ENCODE measurements at regions not wholly inside any gene's neighbourhood (a gene's known extent, or its start where the extent isn't known, plus 50 kb on each side); places are given as distances from the start of the nearest gene placed in this dataset.
"Not testable (repeated sequence)": the region's sequence is repeated elsewhere in the genome, so short reads cannot be mapped to it uniquely, and the experiment has no call there.

- DNase-seq (ENCODE audit: low read depth in 2 of 2) = no peak
These were observed 489.2 kb upstream of the CNTN5 start for GRCh38 chr11:98531576-98531975.

- no peak for DNase-seq (ENCODE audit: low read depth in 2 of 2)
These were observed 484.7 kb upstream of the CNTN5 start for GRCh38 chr11:98536023-98536422.

- DNase-seq (ENCODE audit: low read depth in 2 of 2) = not testable (repeated sequence)
These were observed 482.4 kb upstream of the CNTN5 start for GRCh38 chr11:98538358-98538757.

- DNase-seq (ENCODE audit: low read depth in 2 of 2) = no peak
These were observed 475.1 kb upstream of the CNTN5 start for GRCh38 chr11:98545544-98546175.

- no peak for DNase-seq (ENCODE audit: low read depth in 2 of 2)
These were observed 471.2 kb upstream of the CNTN5 start for GRCh38 chr11:98549571-98549970.

GRCh38 chr11:98559961-98560360 lies 460.8 kb upstream of the CNTN5 start:
- DNase-seq (ENCODE audit: low read depth in 2 of 2) = no peak

- no peak for DNase-seq (ENCODE audit: low read depth in 2 of 2)
These were observed 459.5 kb upstream of the CNTN5 start for GRCh38 chr11:98561252-98561651.

GRCh38 chr11:98561877-98562395 lies 458.8 kb upstream of the CNTN5 start:
- no peak for DNase-seq (ENCODE audit: low read depth in 2 of 2)

- DNase-seq (ENCODE audit: low read depth in 2 of 2) = no peak
These were observed 456.5 kb upstream of the CNTN5 start for GRCh38 chr11:98564233-98564632.

GRCh38 chr11:98564881-98565280 lies 455.9 kb upstream of the CNTN5 start:
- no peak for DNase-seq (ENCODE audit: low read depth in 2 of 2)

- no peak for DNase-seq (ENCODE audit: low read depth in 2 of 2)
These were observed 455.4 kb upstream of the CNTN5 start for GRCh38 chr11:98565311-98565710.

GRCh38 chr11:98566978-98567377 lies 453.8 kb upstream of the CNTN5 start:
- no peak for DNase-seq (ENCODE audit: low read depth in 2 of 2)

- DNase-seq (ENCODE audit: low read depth in 2 of 2) = peak; percentile 28 to 29
These were observed 452.7 kb upstream of the CNTN5 start for GRCh38 chr11:98568013-98568412.

GRCh38 chr11:98572941-98573340 lies 447.8 kb upstream of the CNTN5 start:
- DNase-seq (ENCODE audit: low read depth in 2 of 2) = no peak

- no peak for DNase-seq (ENCODE audit: low read depth in 2 of 2)
These were observed 432.9 kb upstream of the CNTN5 start for GRCh38 chr11:98587884-98588283.

- DNase-seq (ENCODE audit: low read depth in 2 of 2) = no peak
These were observed 430.8 kb upstream of the CNTN5 start for GRCh38 chr11:98589967-98590366.

GRCh38 chr11:98600103-98600502 lies 420.6 kb upstream of the CNTN5 start:
- DNase-seq (ENCODE audit: low read depth in 2 of 2) = no peak

- DNase-seq (ENCODE audit: low read depth in 2 of 2) = no peak
These were observed 419.7 kb upstream of the CNTN5 start for GRCh38 chr11:98600786-98601773.

- DNase-seq (ENCODE audit: low read depth in 2 of 2) = no peak
These were observed 404.6 kb upstream of the CNTN5 start for GRCh38 chr11:98616098-98616655.

GRCh38 chr11:98621767-98622166 lies 399.0 kb upstream of the CNTN5 start:
- DNase-seq (ENCODE audit: low read depth in 2 of 2) = no peak

- DNase-seq (ENCODE audit: low read depth in 2 of 2) = no peak
These were observed 395.2 kb upstream of the CNTN5 start for GRCh38 chr11:98625526-98625925.

- no peak for DNase-seq (ENCODE audit: low read depth in 2 of 2)
These were observed 390.0 kb upstream of the CNTN5 start for GRCh38 chr11:98630736-98631135.
